ENCODE measurements at regions not wholly inside any gene's neighbourhood (a gene's known extent, or its start where the extent isn't known, plus 50 kb on each side); places are given as distances from the start of the nearest gene placed in this dataset.

- TF ChIP-seq GATA2 (IDR thresholded peaks at IDR 0.05; ENCODE audit: insufficient read depth, insufficient read length, low read depth, low read length) (no peak), CTCF (IDR thresholded peaks at IDR 0.05; ENCODE audit: extremely low read depth in 1 of 2, insufficient read depth in 1 of 2, low read depth in 1 of 2, low read length in 2 of 2) (no peak), POLR2A (IDR thresholded peaks at IDR 0.05; ENCODE audit: low read depth, low read length) (no peak), MAX (IDR thresholded peaks at IDR 0.05; ENCODE audit: insufficient read depth, insufficient read length) (no peak), FOS (IDR thresholded peaks at IDR 0.05; ENCODE audit: borderline replicate concordance, insufficient read depth, low read length) (no peak), EZH2 (IDR thresholded peaks at IDR 0.05; ENCODE audit: borderline replicate concordance, low read depth, low read length, severe bottlenecking) (no peak), POLR2AphosphoS5 (IDR thresholded peaks at IDR 0.05; ENCODE audit: insufficient read depth, low read depth, low read length) (no peak), JUN (IDR thresholded peaks at IDR 0.05; ENCODE audit: borderline replicate concordance, insufficient read depth, insufficient read length, low read depth) (no peak), MYC (IDR thresholded peaks at IDR 0.05; ENCODE audit: low read depth, low read length) (no peak)
- Histone ChIP-seq H3K4me2 (ENCODE audit: insufficient read depth, low read length) (no peak overlapping the region), H3K36me3 (ENCODE audit: control insufficient read depth in 2 of 2, extremely low read depth in 1 of 2, insufficient read depth in 2 of 2, low read length in 2 of 2) (no peaks in the 10 kb centered on the region), H2AFZ (ENCODE audit: low read depth, low read length) (no peak overlapping the region), H3K27me3 (ENCODE audit: control insufficient read depth in 2 of 2, insufficient read depth in 2 of 2, low read length in 2 of 2) (no peaks in the 10 kb centered on the region), H3K9ac (replicated peaks; ENCODE audit: extremely low read depth, insufficient read depth, low read length) (no peak overlapping the region), H3K9me1 (replicated peaks; ENCODE audit: control insufficient read depth, extremely low read depth, insufficient read depth, low read length) (no peaks in the 10 kb centered on the region), H3K9me3 (replicated peaks; ENCODE audit: control insufficient read depth, insufficient read depth, low read length) (no peaks in the 10 kb centered on the region), H3K4me1 (ENCODE audit: control insufficient read depth, extremely low read depth, insufficient read depth, low read length) (peaks cover 7% of the 10 kb centered on the region), H3K79me2 (ENCODE audit: control insufficient read depth, insufficient read depth, low read length) (no peaks in the 10 kb centered on the region), H3K27ac (ENCODE audit: insufficient read depth, low read depth, low read length) (no peak overlapping the region), H4K20me1 (replicated peaks; ENCODE audit: control insufficient read depth, extremely low read depth, insufficient read depth, low read length) (no peaks in the 10 kb centered on the region), H3K4me3 (replicated peaks in 1 of 3; ENCODE audit: insufficient read depth in 1 of 3, low read depth in 1 of 3, low read length in 3 of 3) (no peak overlapping the region)
- dilution Hi-C loops (cut with MboI; ENCODE audit: extremely low pct_ligation_motif_present, low sequenced_read_pairs): no loop called here
- intact Hi-C loops (cut with micrococcal nuclease): no loop called here
- CTCF ChIA-PET: interaction anchor here (1.1 kb wide), 1 partner anchor 60 kb away, joined by 3 read pairs; no protein-coding TSS in a partner anchor
- FAIRE-seq: no peak
- POLR2A ChIA-PET: no interaction called here
- no TSS peak for BruUV-seq (replicated peaks)
- DNase-seq (ENCODE audit: low read depth, low spot score): no peak
These were observed 354.8 kb downstream of the ETS1 start for GRCh38 chr11:128232588-128232987.

Measured in endothelial cell of umbilical vein (primary cell).